Midbrain (tissue), 1 donor: ENCODE measurements at regions not wholly inside any gene's neighbourhood (a gene's known extent, or its start where the extent isn't known, plus 50 kb on each side); places are given as distances from the start of the nearest gene placed in this dataset.

ENCODE experiments used
- DNase-seq: peaks from one replicate; lab custom pipeline; 2025; lab: John Stamatoyannopoulos, UW

GRCh38 chr22:27179161-27179560, 521.8 kb downstream of the MIAT start:
- no peak for DNase-seq

GRCh38 chr22:27181537-27181936, 524.1 kb downstream of the MIAT start:
- no peak for DNase-seq

DNA sequence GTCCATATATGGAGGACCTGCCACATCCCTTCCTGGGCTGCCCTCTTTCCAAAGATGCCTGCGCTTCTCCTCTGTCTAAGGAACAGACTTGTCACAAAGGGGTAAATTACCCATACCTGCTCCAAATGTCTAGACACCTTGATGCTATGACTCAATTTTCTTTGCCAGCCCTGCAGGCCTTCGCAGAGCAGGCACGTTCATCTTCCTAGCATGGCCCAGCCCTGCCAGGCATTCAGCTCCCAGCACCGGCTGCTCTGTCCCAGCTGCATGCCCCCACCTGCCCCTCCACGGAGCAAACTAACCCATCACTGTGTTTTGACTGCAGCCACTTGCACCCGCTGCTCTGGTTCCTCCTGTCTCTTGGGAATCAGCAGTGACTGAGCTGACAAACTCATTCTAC, 526.1 kb downstream of the MIAT start:
- no peak for DNase-seq

- no peak for DNase-seq
These were observed 527.8 kb downstream of the MIAT start for GRCh38 chr22:27185099-27185709.

- DNase-seq = no peak
These were observed 528.4 kb downstream of the MIAT start for GRCh38 chr22:27185760-27186302.

DNA sequence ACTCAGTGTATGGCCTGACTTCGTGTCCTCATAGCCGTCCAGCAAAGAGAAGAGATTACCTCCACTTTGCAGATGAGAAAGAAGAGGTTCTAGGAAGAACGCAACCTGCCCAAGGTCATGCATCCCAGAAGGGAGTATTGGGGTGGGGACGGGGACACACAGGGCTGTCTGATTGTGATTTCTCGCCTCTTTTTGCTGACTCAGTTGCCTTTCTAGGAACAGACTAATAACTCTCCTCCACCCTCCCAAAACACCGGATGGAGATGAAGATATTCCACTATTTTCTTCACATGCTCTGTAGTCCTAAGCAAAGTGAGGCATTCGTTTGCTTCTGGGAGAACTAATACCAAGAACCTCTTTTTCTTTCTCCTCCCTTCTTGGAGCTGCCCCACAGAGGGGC, 529.3 kb downstream of the MIAT start:
- no peak for DNase-seq

DNA sequence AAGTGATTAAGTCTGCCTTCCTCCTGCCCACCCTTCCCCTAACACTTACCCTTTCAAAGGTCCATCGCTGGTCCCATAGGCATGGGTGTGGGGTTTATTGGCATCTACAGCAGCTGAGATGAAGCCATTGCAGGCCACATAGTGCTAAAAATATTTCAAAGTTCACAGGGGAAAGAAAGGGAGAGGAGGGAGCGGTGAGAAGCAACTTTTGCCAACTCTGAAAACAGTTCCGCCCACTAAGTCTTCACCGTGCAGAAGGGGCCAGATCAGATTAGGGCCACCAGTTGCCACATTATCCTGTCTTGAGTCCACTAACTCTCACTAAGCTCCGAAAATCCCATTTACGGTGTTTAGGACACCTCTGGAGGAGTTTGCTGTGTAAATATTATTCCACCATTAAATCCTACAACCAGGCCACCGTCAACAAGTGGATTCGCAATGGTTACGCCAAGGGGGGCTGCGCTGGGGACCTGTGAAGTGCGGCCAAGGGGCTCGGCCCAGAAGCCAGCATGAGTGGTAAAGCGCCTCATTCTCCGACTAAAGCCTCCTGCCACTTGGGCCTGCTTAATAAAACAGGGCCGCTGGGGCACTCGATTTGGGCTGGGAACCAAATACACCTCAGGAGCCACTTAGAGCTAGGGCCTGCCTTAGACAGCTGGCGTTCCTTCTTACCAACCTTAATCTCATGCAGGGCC, 534.9 kb downstream of the MIAT start:
- DNase-seq = no peak

GRCh38 chr22:27193215-27193614, 535.8 kb downstream of the MIAT start:
- DNase-seq = no peak

DNA sequence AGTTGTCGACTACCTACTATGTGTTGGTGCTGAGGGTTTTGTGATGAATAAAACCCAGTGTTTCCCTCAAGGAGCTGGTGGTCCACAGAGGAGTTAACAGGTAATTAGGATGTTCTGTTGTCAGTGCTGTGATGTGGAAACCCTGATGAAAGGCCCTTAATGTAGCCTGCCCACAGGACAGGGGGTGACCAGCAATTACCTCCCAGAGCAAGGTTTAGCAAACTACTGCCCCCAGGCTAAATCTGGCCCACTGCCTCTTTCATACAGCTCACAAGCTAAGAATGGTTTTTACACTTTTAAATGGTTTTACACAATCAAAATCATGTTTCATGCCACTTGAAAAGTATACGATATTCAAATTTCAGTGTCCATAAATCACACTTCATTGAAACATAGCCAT, 536.2 kb downstream of the MIAT start:
- no peak for DNase-seq

DNA sequence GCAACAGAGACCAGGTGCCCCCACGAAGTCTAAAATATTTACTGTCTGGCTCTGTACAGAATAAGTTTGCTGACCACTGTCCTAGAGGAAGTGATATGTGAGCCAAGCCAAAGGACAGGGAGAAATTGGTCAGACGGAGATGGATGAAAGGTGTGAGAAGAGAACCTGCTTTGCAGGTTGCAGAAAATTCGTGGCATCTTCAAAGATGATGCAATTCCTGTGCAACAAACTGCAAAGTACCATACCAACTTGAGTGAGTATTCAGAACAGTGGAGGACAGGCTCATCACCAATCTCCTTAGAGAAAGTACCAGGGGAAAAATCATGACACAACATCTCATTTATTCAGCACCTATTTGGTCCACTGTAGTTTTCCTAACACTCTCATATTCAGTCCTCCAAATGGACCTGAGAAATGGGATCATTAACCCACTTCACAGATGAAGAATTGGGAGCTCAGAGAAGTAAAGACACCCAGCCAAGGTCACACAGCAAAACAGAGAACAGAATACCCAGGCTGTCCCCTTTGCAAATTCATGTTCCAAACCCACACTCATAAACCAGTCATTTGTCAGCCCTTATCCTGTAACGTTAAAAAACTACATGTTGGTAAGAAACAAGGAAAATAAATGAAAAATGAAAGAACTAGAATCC, 536.8 kb downstream of the MIAT start:
- DNase-seq = no peak

- no peak for DNase-seq
These were observed 537.7 kb downstream of the MIAT start for GRCh38 chr22:27195094-27195493.

DNA sequence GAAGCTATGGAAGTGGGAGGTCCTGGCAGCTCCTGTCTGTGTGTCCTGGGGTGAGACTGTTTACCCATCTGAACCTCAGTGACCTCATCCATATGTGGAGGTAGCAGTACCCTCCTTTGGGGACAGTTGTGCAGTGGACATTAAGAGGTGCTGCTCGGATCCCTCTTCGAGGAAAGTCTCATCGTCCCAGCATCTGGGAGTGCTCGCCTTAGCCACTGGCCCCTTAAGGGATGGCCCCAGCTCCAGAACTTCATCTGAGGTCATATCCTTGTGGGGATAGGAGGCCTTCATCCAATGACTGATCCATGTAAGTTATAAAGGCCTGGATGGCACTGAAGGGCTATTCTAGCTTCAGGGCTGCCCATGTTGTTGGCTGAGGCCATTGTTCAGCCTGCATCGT, 538.1 kb downstream of the MIAT start:
- DNase-seq = no peak

- DNase-seq = no peak
These were observed 539.2 kb downstream of the MIAT start for GRCh38 chr22:27196606-27197005.

DNA sequence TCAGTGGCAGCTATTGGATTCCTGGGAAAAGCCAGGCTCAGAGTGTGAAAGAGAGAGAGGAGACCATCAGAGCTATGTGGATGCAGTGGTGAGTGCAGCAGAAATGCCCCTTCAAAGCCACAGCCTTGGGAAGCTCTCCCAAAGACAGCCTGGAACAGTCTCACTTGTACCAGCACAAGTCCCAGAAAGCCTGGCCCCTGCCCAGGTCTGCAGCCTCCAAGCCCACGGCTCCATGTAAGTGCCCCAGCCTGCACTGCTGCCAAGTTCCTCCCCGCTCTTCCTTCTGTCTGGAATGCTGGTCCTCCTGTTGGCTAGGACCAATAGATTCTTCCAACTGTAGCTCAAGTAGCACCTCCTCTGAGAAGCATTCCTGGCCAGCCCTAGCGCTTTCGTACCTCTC, 539.7 kb downstream of the MIAT start:
- DNase-seq = no peak

DNA sequence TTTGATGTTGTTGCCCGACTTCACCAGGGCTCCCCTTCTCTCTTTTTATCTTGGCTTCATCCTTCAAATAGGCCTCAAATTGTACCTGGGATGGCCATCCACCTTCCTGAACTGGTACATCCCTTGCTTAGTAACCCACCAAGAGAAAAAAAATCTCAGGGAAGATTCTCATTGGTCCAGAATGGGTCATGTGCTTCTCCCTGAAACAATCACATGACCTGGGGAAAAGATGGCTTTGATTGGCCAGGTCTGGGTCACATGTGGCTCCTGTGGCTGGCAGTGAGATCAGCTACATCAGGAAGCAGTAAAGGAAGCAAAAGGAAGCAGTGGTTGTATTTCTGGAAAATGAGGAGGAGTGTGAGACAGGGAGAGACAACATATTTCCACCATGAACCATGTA, 540.2 kb downstream of the MIAT start:
- no peak for DNase-seq

GRCh38 chr22:27198518-27199035, 541.2 kb downstream of the MIAT start:
- DNase-seq = no peak

- no peak for DNase-seq
These were observed 542.0 kb downstream of the MIAT start for GRCh38 chr22:27199354-27199753.

DNA sequence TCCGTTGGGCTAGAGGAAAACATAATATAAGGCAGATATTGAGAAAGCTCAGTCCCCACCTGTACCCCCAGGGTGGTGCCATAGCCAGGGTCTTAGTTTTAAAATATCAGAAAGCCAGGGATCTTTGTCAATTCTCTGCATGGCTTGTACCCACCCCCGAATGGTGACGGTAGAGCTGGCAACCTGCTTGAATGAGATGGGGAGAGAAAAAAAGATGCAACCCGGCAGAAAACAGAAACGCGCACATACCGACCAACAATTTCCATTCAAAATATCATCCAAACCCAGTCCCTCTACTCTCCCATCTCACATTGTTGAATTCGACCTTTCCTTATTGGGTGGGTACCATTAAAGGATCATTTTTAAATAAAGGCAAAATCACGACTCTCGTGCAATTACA, 543.9 kb downstream of the MIAT start:
- no peak for DNase-seq

DNA sequence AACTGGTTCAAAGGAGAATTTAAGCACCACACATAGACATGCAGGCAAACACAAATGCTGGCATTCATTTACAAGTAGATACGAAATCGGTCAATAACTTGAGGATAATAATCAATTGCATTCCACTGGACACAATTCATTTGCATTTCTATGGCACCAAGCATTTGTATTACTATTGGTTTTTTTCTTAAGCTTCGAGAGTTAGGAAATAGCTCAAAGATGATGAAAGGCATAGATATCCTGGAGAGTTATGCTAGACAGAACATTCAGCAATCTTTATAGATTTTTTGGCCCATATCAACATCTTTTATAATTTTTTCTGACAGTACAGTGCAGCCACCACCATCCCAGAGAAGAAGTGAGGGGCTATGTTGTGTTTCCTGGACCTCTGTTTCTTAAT, 544.4 kb downstream of the MIAT start:
- DNase-seq = no peak

DNA sequence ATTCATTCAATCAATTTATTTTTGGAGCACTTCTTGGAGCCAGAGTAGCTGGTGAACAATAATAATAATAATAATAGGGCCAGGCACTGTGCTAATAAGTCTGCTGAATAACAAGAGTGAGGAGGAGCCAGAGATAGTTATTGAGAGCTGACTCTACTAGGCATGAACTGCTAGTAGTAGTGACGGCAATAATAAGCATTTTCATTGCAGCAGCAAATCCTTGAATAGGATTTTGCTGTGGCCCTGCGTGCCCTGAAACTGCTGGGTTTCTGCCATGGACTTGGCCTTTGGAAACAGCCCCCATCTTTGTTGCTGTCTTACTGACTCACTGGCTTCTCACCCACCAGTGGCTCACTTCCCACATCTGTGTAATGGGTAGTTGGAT, 545.9 kb downstream of the MIAT start:
- no peak for DNase-seq

- no peak for DNase-seq
These were observed 546.9 kb downstream of the MIAT start for GRCh38 chr22:27204280-27204679.

GRCh38 chr22:27204817-27205216, 547.4 kb downstream of the MIAT start:
- DNase-seq = no peak
